ENCODE measurements at regions not wholly inside any gene's neighbourhood (a gene's known extent, or its start where the extent isn't known, plus 50 kb on each side); places are given as distances from the start of the nearest gene placed in this dataset.

- no peak for DNase-seq (ENCODE audit: low read depth in 2 of 2)
These were observed 178.2 kb upstream of the LPP start for GRCh38 chr3:187975561-187976364.

DNA sequence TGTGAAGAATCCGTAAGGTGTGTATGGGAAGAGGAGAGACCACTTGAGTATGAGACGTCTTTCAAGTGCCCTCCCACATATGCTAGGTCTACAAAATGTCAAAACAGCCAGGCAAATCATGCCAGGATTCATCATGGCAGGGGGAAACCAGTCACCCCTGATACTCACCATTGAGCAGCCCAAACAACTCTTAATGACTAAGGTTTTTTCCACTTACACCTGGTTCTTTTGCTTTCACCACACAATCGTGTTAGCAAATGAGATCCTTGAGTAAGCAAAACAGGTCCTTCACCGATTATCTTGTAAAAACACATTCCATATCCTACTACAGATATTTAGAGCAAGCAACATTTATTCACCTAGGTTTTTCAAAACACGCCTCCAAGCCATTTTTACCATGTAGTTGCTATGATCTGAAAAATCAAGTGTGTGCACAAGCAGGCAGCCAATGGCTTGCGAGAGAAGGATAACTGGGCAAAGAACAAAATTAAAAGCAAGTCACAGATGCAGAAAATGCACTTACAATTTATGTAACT lies 177.5 kb upstream of the LPP start:
- DNase-seq (ENCODE audit: low read depth in 2 of 2) = peak in 1 of 2 donors; percentile 43

- DNase-seq (ENCODE audit: low read depth in 2 of 2) = no peak
These were observed 176.3 kb upstream of the LPP start for GRCh38 chr3:187977659-187978058.

GRCh38 chr3:187978433-187979011 lies 175.4 kb upstream of the LPP start:
- DNase-seq (ENCODE audit: low read depth in 2 of 2) = no peak

GRCh38 chr3:187979564-187979963 lies 174.4 kb upstream of the LPP start:
- no peak for DNase-seq (ENCODE audit: low read depth in 2 of 2)

- DNase-seq (ENCODE audit: low read depth in 2 of 2) = no peak
These were observed 173.1 kb upstream of the LPP start for GRCh38 chr3:187980861-187981260.

DNA sequence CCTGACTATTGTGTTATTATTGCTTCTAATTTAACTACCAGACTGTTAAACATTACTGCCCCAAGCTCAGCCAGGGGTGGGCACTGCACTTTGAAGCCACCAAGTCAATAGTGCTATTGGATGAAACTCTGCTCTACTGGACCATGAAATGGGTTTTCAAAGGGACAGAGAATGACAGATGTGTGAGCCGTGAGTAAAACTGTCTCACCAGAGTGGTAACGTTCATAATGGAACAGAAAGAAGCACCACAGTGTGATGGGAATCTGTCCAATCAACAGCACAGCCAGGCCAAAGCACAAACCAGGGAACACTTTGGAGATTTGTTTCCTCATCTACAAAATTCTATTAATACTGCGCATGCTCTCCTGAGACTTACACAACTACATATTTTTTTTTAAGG lies 171.8 kb upstream of the LPP start:
- DNase-seq (ENCODE audit: low read depth in 2 of 2) = no peak

DNA sequence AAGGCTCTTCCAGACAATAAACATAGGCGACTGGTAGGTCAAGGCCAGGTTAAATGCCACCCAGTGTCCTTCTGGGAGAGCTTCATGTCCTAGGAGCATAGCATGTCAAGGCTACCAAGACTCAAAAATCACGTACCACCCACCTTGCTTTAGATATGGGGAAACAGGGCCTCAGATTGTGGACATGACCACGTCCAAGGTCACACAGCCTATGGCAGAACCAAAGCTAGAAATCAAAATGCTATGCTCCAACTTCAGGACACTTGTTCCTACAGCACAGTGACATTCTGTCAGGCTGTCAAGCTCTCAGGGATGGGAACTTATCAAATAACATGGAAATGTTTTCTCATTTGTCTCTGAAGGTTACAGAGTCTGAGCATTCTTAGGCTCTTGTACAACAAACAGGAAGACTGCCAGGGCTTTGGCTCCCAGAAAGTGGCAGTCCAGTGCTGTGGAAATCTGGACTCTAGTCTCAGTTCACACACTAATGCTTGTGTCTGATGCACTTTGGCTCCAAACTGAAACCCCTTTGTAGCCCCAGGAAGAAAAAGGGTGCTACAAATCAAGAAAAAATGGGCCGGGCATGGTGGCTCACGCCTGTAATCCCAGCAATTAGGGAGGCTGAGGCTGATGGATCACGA lies 170.4 kb upstream of the LPP start:
- no peak for DNase-seq (ENCODE audit: low read depth in 2 of 2)

DNA sequence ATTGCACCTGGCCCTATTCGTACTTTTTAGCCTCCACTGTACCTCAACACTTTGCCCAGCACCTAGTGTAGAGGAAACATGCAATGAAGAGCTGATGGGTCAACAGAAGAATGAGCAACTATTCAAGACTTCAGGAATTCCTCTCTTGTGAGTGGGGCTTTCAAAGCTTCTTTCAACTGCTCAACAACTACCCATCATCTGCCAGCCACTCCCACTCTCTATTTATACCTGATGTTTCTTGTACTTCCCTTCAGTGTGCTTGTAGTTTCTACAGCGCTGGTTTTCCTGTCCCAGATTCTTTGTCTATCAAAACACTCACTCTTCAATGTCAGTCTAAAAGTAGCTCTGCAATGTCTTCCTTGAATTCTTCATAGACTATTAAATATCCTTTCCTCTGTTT lies 168.3 kb upstream of the LPP start:
- no peak for DNase-seq (ENCODE audit: low read depth in 2 of 2)

DNA sequence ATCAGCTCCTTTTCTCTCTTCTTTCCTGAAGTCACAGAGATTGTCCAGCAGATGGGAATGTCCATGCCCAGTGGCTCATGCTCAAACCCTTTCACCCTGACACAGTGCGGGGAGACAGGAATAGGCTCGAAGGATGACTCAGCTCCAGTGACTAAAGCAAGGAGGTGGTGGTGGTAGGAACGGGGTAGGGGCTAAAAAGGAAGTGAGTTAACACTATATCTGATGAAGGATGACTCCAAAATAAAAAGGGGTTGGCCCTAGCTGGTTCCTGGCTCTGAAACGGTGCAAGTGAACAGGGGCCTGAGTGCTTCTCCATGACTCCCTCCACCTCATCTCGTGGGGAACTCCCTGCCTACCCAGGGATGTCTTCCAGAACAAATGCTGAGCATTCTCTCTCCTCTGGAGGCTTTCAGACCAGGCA lies 167.4 kb upstream of the LPP start:
- DNase-seq (ENCODE audit: low read depth in 2 of 2) = peak; percentile 21 to 43

- DNase-seq (ENCODE audit: low read depth in 2 of 2) = no peak
These were observed 166.8 kb upstream of the LPP start for GRCh38 chr3:187987187-187987586.

- DNase-seq (ENCODE audit: low read depth in 2 of 2) = peak; percentile 34 to 54
These were observed 166.0 kb upstream of the LPP start for GRCh38 chr3:187987924-187988323.

GRCh38 chr3:187989575-187990153 lies 164.3 kb upstream of the LPP start:
- no peak for DNase-seq (ENCODE audit: low read depth in 2 of 2)

- DNase-seq (ENCODE audit: low read depth in 2 of 2) = no peak
These were observed 161.3 kb upstream of the LPP start for GRCh38 chr3:187992609-187993008.

DNA sequence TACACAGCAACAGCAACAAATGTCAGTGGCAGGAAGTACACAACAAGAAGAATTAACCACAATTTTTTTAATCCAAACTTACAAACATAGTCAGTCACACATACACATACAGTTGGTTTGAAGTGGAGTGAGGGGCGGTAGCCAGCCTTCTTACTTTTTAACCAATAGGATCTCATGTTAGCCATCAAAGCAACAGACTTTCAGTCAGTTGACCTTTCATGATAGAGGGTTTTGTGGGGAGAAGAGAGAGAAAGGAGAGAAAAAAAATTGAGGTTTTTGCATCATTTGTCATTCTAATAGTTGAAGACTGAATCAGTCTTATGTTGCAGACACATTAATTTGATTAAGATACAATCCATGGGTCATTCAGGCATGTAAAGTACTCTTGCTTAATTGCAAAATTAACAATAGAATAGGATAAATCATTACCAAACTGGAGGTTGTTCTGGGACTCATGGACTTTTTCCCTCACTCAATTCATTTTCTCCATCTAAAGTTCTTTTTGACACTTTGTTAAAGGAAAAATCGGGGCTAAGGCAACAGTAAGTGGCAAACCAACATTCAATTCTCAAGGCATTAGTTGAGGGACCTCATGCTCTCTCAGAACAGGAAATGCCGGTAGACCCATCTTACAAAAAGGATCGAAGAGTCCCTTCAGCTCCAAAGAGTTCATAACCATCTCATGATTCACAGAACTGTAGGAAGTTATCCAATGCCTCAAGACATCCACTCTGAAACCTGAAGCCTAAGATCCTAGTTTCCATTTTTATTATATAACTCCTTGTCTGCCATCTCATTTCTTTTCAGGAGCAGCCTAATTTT lies 159.5 kb upstream of the LPP start:
- peak in 1 of 2 donors; percentile 36 for DNase-seq (ENCODE audit: low read depth in 2 of 2)

DNA sequence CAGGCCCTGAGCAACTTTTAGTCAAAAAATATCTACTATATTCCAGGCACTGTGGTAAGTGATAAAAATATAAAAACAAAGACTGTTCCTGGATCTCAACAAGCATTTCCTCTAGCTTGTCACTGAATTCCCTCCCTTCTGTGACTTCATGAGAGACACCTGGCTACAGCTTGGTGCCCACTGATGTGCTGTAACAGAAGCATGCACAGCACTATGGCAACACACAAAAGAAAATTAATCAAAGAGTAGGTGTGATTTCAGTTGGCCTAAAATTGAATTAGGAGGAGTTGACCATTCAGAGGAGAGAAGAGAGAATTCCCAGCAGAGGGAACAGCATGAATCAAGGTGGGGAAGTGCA lies 158.9 kb upstream of the LPP start:
- no peak for DNase-seq (ENCODE audit: low read depth in 2 of 2)

- no peak for DNase-seq (ENCODE audit: low read depth in 2 of 2)
These were observed 158.3 kb upstream of the LPP start for GRCh38 chr3:187995667-187996066.

GRCh38 chr3:187996609-187997008 lies 157.3 kb upstream of the LPP start:
- DNase-seq (ENCODE audit: low read depth in 2 of 2) = no peak

DNA sequence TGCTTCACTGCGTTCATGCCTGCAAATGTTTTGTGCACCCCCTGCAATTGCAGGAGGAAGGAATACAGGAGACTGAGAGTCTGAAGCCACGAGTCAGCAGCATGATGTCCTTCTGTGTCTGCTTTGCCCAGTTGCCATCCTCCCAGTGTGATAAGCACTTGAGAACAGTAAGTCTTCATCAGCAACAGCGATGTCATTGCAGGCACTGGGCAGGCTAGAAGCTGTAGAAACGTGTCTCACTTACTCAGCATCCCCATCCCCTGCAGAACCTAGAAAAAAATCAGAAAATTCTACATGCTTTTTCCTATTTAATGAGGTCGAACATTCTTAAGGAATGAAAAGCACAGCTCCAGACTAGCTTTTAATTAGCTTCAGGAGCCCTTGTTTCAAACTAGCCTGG lies 156.5 kb upstream of the LPP start:
- DNase-seq (ENCODE audit: low read depth in 2 of 2) = no peak

DNA sequence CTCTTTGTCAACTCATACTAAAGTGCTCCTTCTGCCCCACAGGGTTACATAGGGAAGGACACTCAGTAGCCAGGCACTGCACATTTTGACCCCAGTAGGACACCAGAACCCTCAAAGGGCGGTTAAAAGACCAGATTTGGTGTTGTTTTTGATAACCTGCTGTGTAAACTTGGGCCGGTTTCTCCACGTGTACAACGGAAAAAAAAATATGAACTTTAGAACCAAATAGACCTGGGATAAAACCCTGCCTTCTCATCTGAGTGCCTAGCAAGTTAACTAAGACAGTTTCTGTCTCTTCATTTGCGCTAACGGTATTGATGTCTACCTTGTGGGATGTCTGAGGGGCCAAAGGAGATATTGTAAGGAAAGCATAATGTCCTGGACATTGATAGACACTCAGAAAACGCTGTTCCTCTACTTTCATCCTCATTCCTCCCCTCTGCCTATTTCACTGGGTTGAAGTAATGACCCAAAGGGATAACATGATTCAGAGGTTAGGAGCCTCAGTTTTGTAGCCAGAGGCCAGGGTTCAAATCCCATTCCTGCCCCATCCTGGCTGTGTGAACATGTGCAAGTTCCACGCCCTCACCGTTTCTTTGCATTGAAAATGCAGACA lies 155.9 kb upstream of the LPP start:
- DNase-seq (ENCODE audit: low read depth in 2 of 2) = no peak

GRCh38 chr3:187998611-187999010 lies 155.3 kb upstream of the LPP start:
- DNase-seq (ENCODE audit: low read depth in 2 of 2) = no peak

All from stimulated activated CD8-positive, alpha-beta memory T cell treated with anti-CD3 and anti-CD28 coated beads, Interleukin-15, amount 100 ng/mL, for 48 hours (primary cell).